DMS 273 (cell line): ENCODE measurements at regions not wholly inside any gene's neighbourhood (a gene's known extent, or its start where the extent isn't known, plus 50 kb on each side); places are given as distances from the start of the nearest gene placed in this dataset.

Source experiments
- DNase-seq: peaks from one replicate; lab custom pipeline; 2025; ENCODE audit not compliant: unreplicated experiment; lab: John Stamatoyannopoulos, UW

DNA sequence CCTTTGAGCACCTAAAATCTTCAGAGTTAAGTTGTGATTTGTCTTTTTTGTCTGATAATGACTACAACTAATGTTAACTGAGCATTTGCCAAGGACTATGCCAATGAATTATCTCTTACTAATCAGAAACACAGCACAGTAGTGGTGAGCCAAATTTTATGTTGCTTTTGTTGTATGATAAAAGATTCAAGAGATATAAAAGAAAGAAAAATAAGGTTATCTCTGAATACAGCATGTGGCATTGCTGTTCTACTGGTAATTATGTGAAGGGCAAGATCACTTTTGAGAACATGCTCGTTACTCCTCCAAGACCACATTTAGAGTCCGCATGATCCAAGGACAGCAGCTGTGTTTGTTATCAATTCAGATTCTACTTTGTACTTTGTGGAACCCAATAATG is 133.4 kb upstream of the MYLIP start:
- no peak for DNase-seq

GRCh38 chr6:15994814-15995459 is 133.9 kb upstream of the MYLIP start:
- DNase-seq: no peak

- DNase-seq: no peak
These were observed 135.1 kb upstream of the MYLIP start for GRCh38 chr6:15993716-15994228.

- no peak for DNase-seq
These were observed 138.7 kb upstream of the MYLIP start for GRCh38 chr6:15990179-15990578.

- no peak for DNase-seq
These were observed 139.5 kb upstream of the MYLIP start for GRCh38 chr6:15989397-15989796.

GRCh38 chr6:15987569-15987968 is 141.3 kb upstream of the MYLIP start:
- peak; percentile 7 for DNase-seq

GRCh38 chr6:15986027-15986629 is 142.8 kb upstream of the MYLIP start:
- DNase-seq: no peak

DNA sequence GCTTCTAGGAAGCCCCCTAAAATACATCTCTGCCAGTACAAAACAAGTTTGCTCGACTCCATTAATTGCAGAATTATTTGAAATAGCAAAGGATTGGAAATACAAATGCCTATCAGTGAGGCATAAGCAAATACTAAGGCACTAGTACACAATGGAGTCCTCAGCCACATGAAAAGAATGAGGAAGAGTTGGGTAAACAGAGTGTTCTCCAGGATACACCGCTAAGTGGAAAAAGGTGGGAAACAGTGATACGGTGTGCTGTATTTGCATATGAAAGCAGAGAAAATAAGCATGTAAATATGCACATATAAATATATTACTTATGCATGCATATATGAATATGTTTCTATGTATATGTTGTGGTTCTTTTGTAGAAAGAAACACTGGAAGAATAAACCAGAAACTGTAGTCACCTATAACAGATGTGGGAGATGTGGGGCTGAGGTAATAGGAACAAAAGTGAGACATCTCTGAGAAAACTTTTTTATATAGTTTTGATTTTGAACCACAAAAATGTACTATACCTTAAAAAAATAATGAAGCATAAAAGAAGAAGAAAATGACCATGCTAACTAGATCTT is 143.4 kb upstream of the MYLIP start:
- DNase-seq: no peak

DNA sequence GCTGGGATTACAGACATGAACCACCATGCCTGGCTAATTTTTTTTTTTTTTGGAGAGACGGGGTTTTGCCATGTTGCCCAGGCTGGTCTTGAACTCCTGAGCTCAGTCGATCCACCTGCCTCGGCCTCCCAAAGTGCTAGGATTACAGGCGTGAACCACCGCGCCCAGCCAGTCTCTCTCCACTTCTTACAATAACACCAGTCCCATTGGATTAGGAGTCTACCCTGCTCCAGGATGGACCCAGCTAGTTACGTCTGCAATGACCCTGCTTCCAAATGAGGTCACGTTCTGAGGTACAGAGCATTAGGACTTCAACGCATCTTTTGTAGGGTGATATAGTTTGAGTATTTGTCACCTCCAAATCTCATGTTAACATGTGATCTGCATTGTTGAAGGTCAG is 146.9 kb upstream of the MYLIP start:
- DNase-seq: no peak

- no peak for DNase-seq
These were observed 148.1 kb upstream of the MYLIP start for GRCh38 chr6:15980801-15981200.

DNA sequence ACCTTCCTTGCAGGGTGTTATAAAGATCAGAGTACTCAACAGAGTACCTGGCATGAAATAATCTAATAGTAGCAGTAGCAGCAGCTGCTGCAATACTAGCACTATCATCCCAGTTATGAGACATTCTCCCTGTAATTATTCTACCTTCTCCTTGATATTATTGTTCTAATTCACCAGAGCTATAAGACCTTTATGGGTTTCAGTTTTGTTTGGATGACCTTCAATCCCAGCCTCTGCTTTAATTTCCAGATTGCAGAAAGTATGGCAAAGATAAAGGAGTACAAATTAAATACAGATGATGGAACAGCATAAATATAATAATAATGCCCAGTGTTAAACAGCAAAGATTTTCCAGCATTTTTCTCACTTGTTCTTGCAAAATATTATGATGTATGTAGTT is 150.5 kb upstream of the MYLIP start:
- no peak for DNase-seq

GRCh38 chr6:15977050-15977449 is 151.8 kb upstream of the MYLIP start:
- DNase-seq: no peak

GRCh38 chr6:15974817-15975216 is 154.1 kb upstream of the MYLIP start:
- no peak for DNase-seq

GRCh38 chr6:15970517-15970916 is 158.4 kb upstream of the MYLIP start:
- DNase-seq: no peak

DNA sequence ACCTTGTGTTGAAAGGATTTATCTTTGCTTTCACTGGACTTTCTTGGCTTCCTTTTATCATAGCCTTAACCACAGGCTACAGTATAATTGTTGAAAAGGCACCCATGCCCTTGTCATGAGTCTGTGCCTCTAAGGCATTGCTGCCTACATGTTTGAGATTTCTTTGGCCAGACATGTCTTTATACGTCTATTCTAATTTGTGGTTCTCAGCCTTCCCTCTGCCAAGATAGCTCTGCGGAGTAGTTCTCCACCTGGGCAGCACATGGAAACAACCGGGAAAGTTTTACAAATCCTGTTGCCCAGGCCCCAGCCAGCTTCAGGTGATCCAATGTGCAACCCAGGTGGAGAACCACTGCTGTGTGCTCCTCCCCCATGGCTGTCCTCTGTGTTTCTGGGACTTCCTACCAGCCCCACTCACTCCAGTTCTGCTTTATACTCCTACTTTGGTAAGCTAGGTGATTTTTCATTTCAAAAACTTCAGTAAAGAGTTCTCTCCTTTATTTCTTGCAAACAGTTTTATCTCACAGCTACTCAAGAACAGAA is 159.6 kb upstream of the MYLIP start:
- DNase-seq: no peak

GRCh38 chr6:15968519-15968918 is 160.4 kb upstream of the MYLIP start:
- no peak for DNase-seq

DNA sequence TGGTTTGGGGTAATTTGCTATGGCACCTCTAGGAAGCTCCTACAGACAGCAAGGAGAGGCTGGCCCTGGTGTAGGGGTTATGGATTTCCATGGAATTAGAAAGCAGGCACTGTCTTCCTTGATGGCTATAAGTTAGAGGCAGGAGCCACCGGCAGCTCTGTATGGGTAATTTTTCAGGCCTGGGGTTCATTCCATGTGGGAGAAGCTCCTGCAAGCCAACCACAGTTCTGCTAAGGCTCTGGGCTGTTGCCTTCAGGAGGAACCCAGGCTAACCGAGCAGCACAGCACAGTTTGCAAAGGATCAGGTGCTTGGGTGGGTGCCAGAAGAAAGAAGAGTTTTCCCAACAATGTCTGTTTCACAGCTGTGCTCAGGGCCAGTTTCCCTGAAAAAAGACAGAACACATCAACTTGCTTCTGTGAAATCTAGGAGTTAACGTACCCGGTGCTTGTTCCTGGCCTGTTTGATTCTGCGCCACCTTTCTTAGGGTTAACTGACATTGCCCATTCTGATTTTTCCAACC is 162.8 kb upstream of the MYLIP start:
- DNase-seq: no peak

DNA sequence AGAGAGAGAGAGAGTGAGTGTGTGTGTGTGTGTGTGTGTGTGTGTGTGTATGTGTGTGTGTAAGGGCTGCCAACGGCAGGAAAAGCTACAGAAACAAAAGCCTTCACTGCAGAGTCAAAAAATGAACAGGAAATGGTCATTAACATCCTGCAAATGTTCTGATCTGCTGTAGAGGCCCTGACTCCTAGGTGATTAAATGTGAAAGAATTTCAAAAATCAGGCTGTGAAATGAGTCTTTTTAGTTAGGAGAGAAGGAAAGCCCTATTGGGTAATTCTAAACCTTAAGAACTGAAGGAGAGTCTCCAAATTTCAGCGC is 166.5 kb upstream of the MYLIP start:
- no peak for DNase-seq

GRCh38 chr6:15961635-15962448 is 167.0 kb upstream of the MYLIP start:
- DNase-seq: no peak

DNA sequence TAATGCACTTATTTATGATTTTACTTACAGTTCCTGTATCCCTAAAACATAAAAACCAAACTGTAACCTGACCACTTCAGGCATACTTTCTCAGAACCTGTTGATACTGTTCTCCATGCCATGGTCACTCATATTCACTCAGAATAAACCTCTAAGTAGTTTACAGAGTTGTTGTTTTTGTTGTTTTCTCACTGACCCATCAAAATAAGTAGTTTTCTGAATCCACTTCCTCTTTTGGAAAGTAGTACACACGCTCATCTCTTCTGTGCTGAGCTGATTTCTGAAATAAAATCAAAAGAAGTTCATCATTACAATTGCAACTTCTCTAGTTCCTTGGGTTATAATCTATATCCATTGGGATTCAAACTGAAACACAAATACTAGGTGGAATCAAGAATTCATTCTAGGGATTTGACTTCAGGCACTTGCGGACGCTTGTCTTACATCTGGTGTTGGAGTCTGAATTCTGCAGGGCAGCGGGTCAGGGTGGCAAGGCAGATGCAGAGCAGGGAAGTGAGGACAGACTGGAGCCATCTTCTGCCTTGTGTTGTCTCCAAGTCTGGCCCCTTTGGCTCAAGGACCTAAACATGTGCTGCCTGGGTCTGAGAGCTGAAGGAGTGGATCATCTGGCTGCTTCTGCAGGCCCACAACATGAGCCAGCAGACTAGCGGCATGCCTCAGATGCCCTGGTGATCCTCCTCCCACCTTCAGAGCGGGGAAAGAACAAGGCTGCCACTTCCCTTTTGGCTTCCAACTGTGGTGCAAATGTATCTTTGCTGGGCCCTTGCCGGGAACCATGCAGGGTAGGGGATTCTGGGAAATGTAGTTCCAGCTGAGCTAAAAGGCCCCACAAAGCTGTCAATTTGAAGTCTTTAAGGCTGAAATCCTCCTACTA is 167.9 kb upstream of the MYLIP start:
- DNase-seq: peak; percentile 9
